Stimulated activated CD4-positive, alpha-beta T cell treated with anti-CD3 and anti-CD28 coated beads, Interleukin-4, amount 100 ng/mL, for 24 hours (primary cell): ENCODE measurements at regions not wholly inside any gene's neighbourhood (a gene's known extent, or its start where the extent isn't known, plus 50 kb on each side); places are given as distances from the start of the nearest gene placed in this dataset.

ENCODE experiments used
- DNase-seq: peaks from one replicate; pipeline ENCODE4 v3.0.0-alpha.2; 2020

GRCh38 chr10:123582084-123582989 is 83.8 kb upstream of the GPR26 start:
- DNase-seq: peak; percentile 63

- peak; percentile 23 for DNase-seq
These were observed 82.3 kb upstream of the GPR26 start for GRCh38 chr10:123583639-123584418.

- no peak for DNase-seq
These were observed 81.8 kb upstream of the GPR26 start for GRCh38 chr10:123584419-123584775.

- no peak for DNase-seq
These were observed 80.4 kb upstream of the GPR26 start for GRCh38 chr10:123585477-123586445.

GRCh38 chr10:123587110-123587509 is 79.0 kb upstream of the GPR26 start:
- no peak for DNase-seq

- DNase-seq: no peak
These were observed 77.7 kb upstream of the GPR26 start for GRCh38 chr10:123588386-123588914.

GRCh38 chr10:123595661-123596060 is 70.5 kb upstream of the GPR26 start:
- DNase-seq: no peak

- no peak for DNase-seq
These were observed 68.5 kb upstream of the GPR26 start for GRCh38 chr10:123597676-123598075.

- DNase-seq: no peak
These were observed 66.7 kb upstream of the GPR26 start for GRCh38 chr10:123599366-123599849.

GRCh38 chr10:123600177-123600576 is 66.0 kb upstream of the GPR26 start:
- no peak for DNase-seq

- DNase-seq: no peak
These were observed 63.0 kb upstream of the GPR26 start for GRCh38 chr10:123603130-123603529.

GRCh38 chr10:123604506-123604905 is 61.6 kb upstream of the GPR26 start:
- DNase-seq: no peak

- no peak for DNase-seq
These were observed 60.1 kb upstream of the GPR26 start for GRCh38 chr10:123606006-123606405.

- DNase-seq: no peak
These were observed 59.2 kb upstream of the GPR26 start for GRCh38 chr10:123606955-123607354.

- no peak for DNase-seq
These were observed 58.8 kb upstream of the GPR26 start for GRCh38 chr10:123607386-123607785.

- DNase-seq: no peak
These were observed 58.1 kb upstream of the GPR26 start for GRCh38 chr10:123608047-123608446.

- no peak for DNase-seq
These were observed 54.9 kb upstream of the GPR26 start for GRCh38 chr10:123611243-123611642.

GRCh38 chr10:123611876-123612275 is 54.3 kb upstream of the GPR26 start:
- DNase-seq: no peak

GRCh38 chr10:123613346-123613850 is 52.8 kb upstream of the GPR26 start:
- DNase-seq: no peak

GRCh38 chr10:123614888-123615287 is 51.3 kb upstream of the GPR26 start:
- DNase-seq: peak; percentile 27
